SK-N-SH treated with all-trans-retinoic acid at 6 μM for 48 hours (cell line): ENCODE measurements at regions not wholly inside any gene's neighbourhood (a gene's known extent, or its start where the extent isn't known, plus 50 kb on each side); places are given as distances from the start of the nearest gene placed in this dataset.

Source experiments
- ARNTL ChIP-seq: fragments of 450-650 bp; formaldehyde crosslinking; IDR thresholded peaks from 2 replicates; pipeline ENCODE4 v1.5.0; 2020; ENCODE audit warnings: low read depth, mild to moderate bottlenecking, moderate library complexity, borderline replicate concordance
- BACH2 ChIP-seq: fragments of 250-450 bp; sonication (Bioruptor Pico); IDR thresholded peaks from 2 replicates; pipeline ENCODE4 v1.9.0; 2021; ENCODE audit warnings: mild to moderate bottlenecking, borderline replicate concordance
- CREB5 ChIP-seq: fragments of 250-450 bp; sonication (Bioruptor Pico); IDR thresholded peaks from 2 replicates; pipeline ENCODE4 v1.5.1; 2020; ENCODE audit warnings: low read depth, mild to moderate bottlenecking, moderate library complexity
- CSDC2 ChIP-seq: fragments of 250-450 bp; sonication (Bioruptor Pico); IDR thresholded peaks from 2 replicates; pipeline ENCODE4 v1.5.0; 2020; ENCODE audit warnings: mild to moderate bottlenecking, moderate library complexity
- GLIS3 ChIP-seq: fragments of 250-450 bp; sonication (Bioruptor Pico); IDR thresholded peaks from 2 replicates; pipeline ENCODE4 v1.5.0; 2020; ENCODE audit warnings: mild to moderate bottlenecking, moderate library complexity
- OSR1 ChIP-seq: fragments of 250-450 bp; sonication (Bioruptor Pico); IDR thresholded peaks from 2 replicates; pipeline ENCODE4 v1.8.0; 2022; ENCODE audit warnings: moderate library complexity, mild to moderate bottlenecking, inconsistent platforms
- PATZ1 ChIP-seq: fragments of 250-450 bp; sonication (Bioruptor Pico); IDR thresholded peaks from 2 replicates; pipeline ENCODE4 v1.8.0; 2020; ENCODE audit warnings: mild to moderate bottlenecking, moderate library complexity, borderline replicate concordance
- RARB ChIP-seq: fragments of 250-450 bp; sonication (Bioruptor Pico); IDR thresholded peaks from 2 replicates; pipeline ENCODE4 v1.8.0; 2021; ENCODE audit warnings: mild to moderate bottlenecking, moderate library complexity
- TCF4 ChIP-seq: fragments of 250-450 bp; sonication (Bioruptor Pico); IDR thresholded peaks from 2 replicates; pipeline ENCODE4 v1.8.0; 2021; ENCODE audit warnings: mild to moderate bottlenecking, moderate library complexity, borderline replicate concordance
- ZFP3 ChIP-seq: fragments of 250-450 bp; sonication (Bioruptor Pico); IDR thresholded peaks from 2 replicates; pipeline ENCODE4 v1.5.0; 2020; ENCODE audit warnings: mild to moderate bottlenecking, moderate library complexity
- ZFP30 ChIP-seq: fragments of 450-650 bp; formaldehyde crosslinking; IDR thresholded peaks from 2 replicates; pipeline ENCODE4 v1.5.0; 2022; ENCODE audit warnings: mild to moderate bottlenecking, moderate library complexity

- TF ChIP-seq ZFP30 (CRISPR knock-in tag) (no peak), OSR1 (CRISPR knock-in tag) (no peak), TCF4 (CRISPR knock-in tag) (no peak), CREB5 (CRISPR knock-in tag) (no peak), ZFP3 (CRISPR knock-in tag) (no peak), ARNTL (CRISPR knock-in tag) (no peak), CSDC2 (CRISPR knock-in tag) (no peak), PATZ1 (CRISPR knock-in tag) (no peak), BACH2 (no peak), RARB (no peak), GLIS3 (no peak)
These were observed 93.0 kb upstream of the PLS3 start for GRCh38 chrX:115467961-115468360.
